CD4-positive, alpha-beta T cell (primary cell): ENCODE measurements at regions not wholly inside any gene's neighbourhood (a gene's known extent, or its start where the extent isn't known, plus 50 kb on each side); places are given as distances from the start of the nearest gene placed in this dataset.
"Not testable (repeated sequence)": the region's sequence is repeated elsewhere in the genome, so short reads cannot be mapped to it uniquely, and the experiment has no call there.

Experiments used
- ATAC-seq: fragments of 200-7000 bp; cut with Tn5 transposase; one replicate; pipeline ENCODE4 v1.10.0; 2022; ENCODE audit warnings: mild to moderate bottlenecking; ENCODE audit not compliant: poor library complexity
- CTCF ChIA-PET: fragments of 350-600 bp; sonication (Branson Sonifier 250); formaldehyde crosslinking; loops from one replicate; lab custom pipeline; 2021; ENCODE audit warnings: antibody characterized with exemption, inconsistent platforms; lab: Charles Lee
- POLR2A ChIA-PET: fragments of 350-600 bp; sonication (Branson Sonifier 250); formaldehyde crosslinking; loops from one replicate; lab custom pipeline; 2021; ENCODE audit warnings: antibody characterized with exemption, inconsistent platforms; lab: Charles Lee
- DNase-seq, 14 experiments: peaks; one replicate each; pipeline ENCODE4 v3.0.0-alpha.2; 2013 to 2020; ENCODE audit warnings: mixed read lengths in 2 of 14
- H3K27ac ChIP-seq, 2 donors: one replicate each; pipeline versions ENCODE4 v1.5.1 to v1.7.0; 2013; ENCODE audit warnings: low read length in 2 of 2, low read depth in 1 of 2, mild to moderate bottlenecking in 1 of 2
- H3K27me3 ChIP-seq, 2 experiments: 1 replicate in 1 of 2; 2 replicates in 1 of 2; pipeline versions ENCODE4 v1.6.1 to v1.7.0; 2013; ENCODE audit warnings: low read length in 2 of 2, control low read depth in 1 of 2, mild to moderate bottlenecking in 1 of 2, moderate library complexity in 1 of 2; ENCODE audit not compliant: insufficient read depth in 2 of 2, control insufficient read depth in 1 of 2
- H3K36me3 ChIP-seq: one replicate; pipeline ENCODE4 v1.6.1; 2013; ENCODE audit warnings: low read length, control low read depth; ENCODE audit not compliant: insufficient read depth
- H3K4me1 ChIP-seq: one replicate; pipeline ENCODE4 v1.6.1; 2013; ENCODE audit warnings: low read length, control low read depth; ENCODE audit not compliant: insufficient read depth
- H3K4me3 ChIP-seq: one replicate; pipeline ENCODE4 v1.5.1; 2013; ENCODE audit warnings: mild to moderate bottlenecking, low read length, moderate library complexity
- H3K9me3 ChIP-seq, 2 experiments: 1 replicate in 1 of 2; 2 replicates in 1 of 2; pipeline versions ENCODE4 v1.6.1 to v1.7.0; 2013; ENCODE audit warnings: low read length in 2 of 2, mild to moderate bottlenecking in 2 of 2, control low read depth in 1 of 2, moderate library complexity in 1 of 2; ENCODE audit not compliant: control insufficient read depth in 1 of 2, insufficient read depth in 1 of 2
- H3K27ac Mint-ChIP-seq: one replicate; pipeline ENCODE4 v1.8.0; 2020; ENCODE audit warnings: mixed read lengths
- H3K27me3 Mint-ChIP-seq: one replicate; pipeline ENCODE4 v1.8.0; 2021; ENCODE audit warnings: mixed read lengths
- H3K36me3 Mint-ChIP-seq: one replicate; pipeline ENCODE4 v1.8.0; 2021; ENCODE audit warnings: low read depth, mixed read lengths
- H3K4me1 Mint-ChIP-seq: one replicate; pipeline ENCODE4 v1.8.0; 2021; ENCODE audit warnings: low read depth, mixed read lengths
- H3K4me3 Mint-ChIP-seq: one replicate; pipeline ENCODE4 v1.8.0; 2020; ENCODE audit warnings: mild to moderate bottlenecking, mixed read lengths
- H3K9me3 Mint-ChIP-seq: one replicate; pipeline ENCODE4 v1.8.0; 2020; ENCODE audit warnings: mixed read lengths
- intact Hi-C, 2 experiments: fragments of 100-400 bp; cut with DNase I in 1 of 2; cut with micrococcal nuclease in 1 of 2; formaldehyde crosslinking; loops; one replicate each; pipeline versions ENCODE4 v1.15.1 to v1.9.0; 2023 to 2025; cut with DNase I, micrococcal nuclease

- intact Hi-C loops, H3K27ac Mint-ChIP-seq, H3K4me3 ChIP-seq, H3K4me1 Mint-ChIP-seq, DNase-seq, POLR2A ChIA-PET, H3K36me3 ChIP-seq, H3K4me1 ChIP-seq, H3K27ac ChIP-seq, CTCF ChIA-PET, H3K9me3 ChIP-seq, H3K27me3 Mint-ChIP-seq, H3K36me3 Mint-ChIP-seq, ATAC-seq, H3K4me3 Mint-ChIP-seq, H3K9me3 Mint-ChIP-seq, H3K27me3 ChIP-seq: not testable (repeated sequence)
Observed at GRCh38 chr5:177927500-177927899, 68.5 kb downstream of the PROP1 start.

- H3K27me3 Mint-ChIP-seq, H3K4me1 Mint-ChIP-seq, CTCF ChIA-PET, intact Hi-C loops, H3K9me3 ChIP-seq, H3K4me1 ChIP-seq, H3K9me3 Mint-ChIP-seq, DNase-seq, H3K27ac ChIP-seq, H3K27me3 ChIP-seq, POLR2A ChIA-PET, H3K36me3 Mint-ChIP-seq, H3K4me3 Mint-ChIP-seq, H3K36me3 ChIP-seq, H3K27ac Mint-ChIP-seq, H3K4me3 ChIP-seq, ATAC-seq: not testable (repeated sequence)
Observed at GRCh38 chr5:177924577-177924976, 71.5 kb downstream of the PROP1 start.

GRCh38 chr5:177923837-177924236 is 72.2 kb downstream of the PROP1 start:
- H3K9me3 ChIP-seq, intact Hi-C loops, H3K27ac ChIP-seq, POLR2A ChIA-PET, H3K27ac Mint-ChIP-seq, ATAC-seq, H3K4me3 Mint-ChIP-seq, CTCF ChIA-PET, H3K27me3 ChIP-seq, DNase-seq, H3K4me1 ChIP-seq, H3K27me3 Mint-ChIP-seq, H3K4me1 Mint-ChIP-seq, H3K4me3 ChIP-seq, H3K9me3 Mint-ChIP-seq, H3K36me3 ChIP-seq, H3K36me3 Mint-ChIP-seq: not testable (repeated sequence)

GRCh38 chr5:177923189-177923588 is 72.9 kb downstream of the PROP1 start:
- CTCF ChIA-PET, ATAC-seq: not testable (repeated sequence)

GRCh38 chr5:177909261-177909660 is 86.8 kb downstream of the PROP1 start:
- POLR2A ChIA-PET, H3K27me3 Mint-ChIP-seq, DNase-seq, H3K9me3 ChIP-seq, H3K4me1 Mint-ChIP-seq, ATAC-seq, H3K4me3 ChIP-seq, intact Hi-C loops, H3K27ac ChIP-seq, CTCF ChIA-PET, H3K9me3 Mint-ChIP-seq, H3K27me3 ChIP-seq, H3K36me3 ChIP-seq, H3K27ac Mint-ChIP-seq, H3K36me3 Mint-ChIP-seq, H3K4me1 ChIP-seq, H3K4me3 Mint-ChIP-seq: not testable (repeated sequence)

More at GRCh38 chr5:177923189-177923588, 72.9 kb downstream of the PROP1 start:
- H3K27me3 Mint-ChIP-seq, H3K4me1 ChIP-seq, H3K9me3 Mint-ChIP-seq, intact Hi-C loops, H3K4me3 ChIP-seq, H3K36me3 Mint-ChIP-seq, H3K4me3 Mint-ChIP-seq, H3K4me1 Mint-ChIP-seq, H3K27ac ChIP-seq, H3K36me3 ChIP-seq, H3K27ac Mint-ChIP-seq, POLR2A ChIA-PET, H3K9me3 ChIP-seq, DNase-seq, H3K27me3 ChIP-seq: not testable (repeated sequence)

GRCh38 chr5:177902806-177903205 is 93.2 kb downstream of the PROP1 start:
- H3K27ac Mint-ChIP-seq, H3K36me3 Mint-ChIP-seq, ATAC-seq, POLR2A ChIA-PET, DNase-seq, H3K4me1 Mint-ChIP-seq, H3K27me3 Mint-ChIP-seq, CTCF ChIA-PET, H3K27me3 ChIP-seq, H3K9me3 Mint-ChIP-seq, H3K4me3 ChIP-seq, H3K9me3 ChIP-seq, H3K27ac ChIP-seq, H3K36me3 ChIP-seq, H3K4me3 Mint-ChIP-seq, intact Hi-C loops, H3K4me1 ChIP-seq: not testable (repeated sequence)

GRCh38 chr5:177900066-177900465 is 96.0 kb downstream of the PROP1 start:
- intact Hi-C loops, H3K27ac Mint-ChIP-seq, ATAC-seq, CTCF ChIA-PET, H3K27me3 ChIP-seq, H3K9me3 Mint-ChIP-seq, H3K4me3 ChIP-seq, H3K27me3 Mint-ChIP-seq, H3K36me3 Mint-ChIP-seq, POLR2A ChIA-PET, H3K4me3 Mint-ChIP-seq, H3K4me1 ChIP-seq, H3K36me3 ChIP-seq, H3K27ac ChIP-seq, H3K9me3 ChIP-seq, H3K4me1 Mint-ChIP-seq, DNase-seq: not testable (repeated sequence)
